ENCODE measurements at regions not wholly inside any gene's neighbourhood (a gene's known extent, or its start where the extent isn't known, plus 50 kb on each side); places are given as distances from the start of the nearest gene placed in this dataset.
"Not testable (repeated sequence)": the region's sequence is repeated elsewhere in the genome, so short reads cannot be mapped to it uniquely, and the experiment has no call there.

GRCh38 chr12:79993106-79993862 lies 58.4 kb upstream of the PPP1R12A start:
- DNase-seq (ENCODE audit: low read depth in 4 of 4, low spot score in 3 of 4): no peak

GRCh38 chr12:79991586-79991985 lies 56.7 kb upstream of the PPP1R12A start:
- DNase-seq (ENCODE audit: low read depth in 4 of 4, low spot score in 3 of 4): no peak

- not testable (repeated sequence) for DNase-seq (ENCODE audit: low read depth in 4 of 4, low spot score in 3 of 4)
These were observed 55.8 kb upstream of the PPP1R12A start for GRCh38 chr12:79990509-79991338.

- DNase-seq (ENCODE audit: low read depth in 4 of 4, low spot score in 3 of 4): no peak
These were observed 53.5 kb upstream of the PPP1R12A start for GRCh38 chr12:79988368-79988767.

GRCh38 chr12:79987731-79988130 lies 52.8 kb upstream of the PPP1R12A start:
- no peak for DNase-seq (ENCODE audit: low read depth in 4 of 4, low spot score in 3 of 4)
